ENCODE measurements at regions not wholly inside any gene's neighbourhood (a gene's known extent, or its start where the extent isn't known, plus 50 kb on each side); places are given as distances from the start of the nearest gene placed in this dataset.

DNA sequence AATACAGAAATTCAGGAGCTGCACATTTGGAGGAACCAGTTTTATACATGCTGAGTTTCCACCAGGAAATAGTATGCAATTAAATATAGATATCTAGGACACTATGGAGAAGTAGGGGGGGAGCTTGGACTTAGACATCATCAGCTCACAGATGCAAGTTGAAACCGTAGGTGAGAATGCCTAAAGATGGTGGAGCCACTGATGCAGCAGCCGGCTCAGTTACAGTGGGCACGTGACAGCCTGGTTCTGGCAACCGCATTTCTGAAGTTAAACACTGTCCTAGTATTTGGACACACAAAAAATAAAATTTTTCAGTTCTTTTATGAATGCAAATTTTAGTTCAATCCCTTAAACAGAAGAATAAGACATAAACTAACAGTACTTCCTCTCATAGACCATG is 91.5 kb upstream of the FRY start:
- TF ChIP-seq, protein P1, sequence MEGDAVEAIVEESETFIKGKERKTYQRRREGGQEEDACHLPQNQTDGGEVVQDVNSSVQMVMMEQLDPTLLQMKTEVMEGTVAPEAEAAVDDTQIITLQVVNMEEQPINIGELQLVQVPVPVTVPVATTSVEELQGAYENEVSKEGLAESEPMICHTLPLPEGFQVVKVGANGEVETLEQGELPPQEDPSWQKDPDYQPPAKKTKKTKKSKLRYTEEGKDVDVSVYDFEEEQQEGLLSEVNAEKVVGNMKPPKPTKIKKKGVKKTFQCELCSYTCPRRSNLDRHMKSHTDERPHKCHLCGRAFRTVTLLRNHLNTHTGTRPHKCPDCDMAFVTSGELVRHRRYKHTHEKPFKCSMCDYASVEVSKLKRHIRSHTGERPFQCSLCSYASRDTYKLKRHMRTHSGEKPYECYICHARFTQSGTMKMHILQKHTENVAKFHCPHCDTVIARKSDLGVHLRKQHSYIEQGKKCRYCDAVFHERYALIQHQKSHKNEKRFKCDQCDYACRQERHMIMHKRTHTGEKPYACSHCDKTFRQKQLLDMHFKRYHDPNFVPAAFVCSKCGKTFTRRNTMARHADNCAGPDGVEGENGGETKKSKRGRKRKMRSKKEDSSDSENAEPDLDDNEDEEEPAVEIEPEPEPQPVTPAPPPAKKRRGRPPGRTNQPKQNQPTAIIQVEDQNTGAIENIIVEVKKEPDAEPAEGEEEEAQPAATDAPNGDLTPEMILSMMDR (conservative IDR thresholded peaks at IDR 0.05; ENCODE audit: low read depth in 2 of 2) = no peak
- TF ChIP-seq EZH2 (IDR thresholded peaks at IDR 0.05; ENCODE audit: low read depth, unreplicated experiment) (no peak), POLR2AphosphoS5 (IDR thresholded peaks at IDR 0.05; ENCODE audit: low read depth) (no peak), JUNB (IDR thresholded peaks at IDR 0.05; ENCODE audit: unreplicated experiment) (no peak), CREB1 (CRISPR knock-in tag; IDR thresholded peaks at IDR 0.05; ENCODE audit: low read depth) (no peak), NANOG (IDR thresholded peaks at IDR 0.05; ENCODE audit: borderline replicate concordance) (no peak)

Data from GM23338 (cell line).